A549 (cell line): ENCODE measurements at regions not wholly inside any gene's neighbourhood (a gene's known extent, or its start where the extent isn't known, plus 50 kb on each side); places are given as distances from the start of the nearest gene placed in this dataset.

Experiments
- ATAC-seq, 2 experiments: fragments of 200-7000 bp in 1 of 2; fragments of >200 bp in 1 of 2; cut with Nextera tagmentation in 1 of 2; cut with Tn5 transposase in 1 of 2; 3 replicates each; pipeline versions ENCODE4 v1.8.0 to v1.9.1; 2018 to 2020; ENCODE audit warnings: mild to moderate bottlenecking in 1 of 2, moderate library complexity in 1 of 2
- CTCF ChIA-PET: fragments of 300-600 bp; sonication (Branson Sonifier 250); formaldehyde crosslinking; extraction: SDS; loops from one replicate; lab custom pipeline; 2021; ENCODE audit warnings: antibody characterized with exemption, inconsistent platforms; lab: Yijun Ruan, JAX
- POLR2A ChIA-PET: fragments of 350-600 bp; formaldehyde crosslinking; extraction: SDS; loops from one replicate; lab custom pipeline; 2021; ENCODE audit warnings: antibody characterized with exemption, inconsistent platforms; lab: Yijun Ruan, JAX
- DNase-seq, 2 experiments: peaks; one replicate each; pipeline versions ENCODE4 v3.0.0 to v3.0.0-alpha.2; 2011 to 2016; ENCODE audit warnings: low read depth in 1 of 2, low spot score in 1 of 2
- FAIRE-seq: peaks from 2 replicates; lab custom pipeline; 2011; peaks lifted over from hg19 to GRCh38; lab: Jason Lieb, UNC
- H3K27ac ChIP-seq, 2 experiments: fragments of >200 bp; sonication (Bioruptor Twin); formaldehyde crosslinking; 3 replicates each; pipeline ENCODE4 v1.5.1; 2016 to 2017
- H3K4me1 ChIP-seq: fragments of >200 bp; sonication (Bioruptor Twin); formaldehyde crosslinking; 3 replicates; pipeline ENCODE4 v1.6.1; 2016
- H3K4me2 ChIP-seq: fragments of >200 bp; sonication (Bioruptor Twin); formaldehyde crosslinking; 3 replicates; pipeline ENCODE4 v1.6.1; 2016
- H3K4me3 ChIP-seq: fragments of >200 bp; sonication (Bioruptor Twin); formaldehyde crosslinking; 3 replicates; pipeline ENCODE4 v1.5.1; 2016
- H3K9me3 ChIP-seq: fragments of >200 bp; sonication (Bioruptor Twin); formaldehyde crosslinking; 3 replicates; pipeline ENCODE4 v1.6.1; 2016
- CBX2 ChIP-seq: fragments of 200-600 bp; sonication (generic); IDR thresholded peaks from 2 replicates; pipeline ENCODE4 v1.6.1; 2016; ENCODE audit warnings: low read depth, mild to moderate bottlenecking, borderline replicate concordance
- CBX8 ChIP-seq: fragments of 200-600 bp; sonication (generic); IDR thresholded peaks from 2 replicates; pipeline ENCODE4 v1.6.1; 2016
- CHD2 ChIP-seq: fragments of 150-350 bp; IDR thresholded peaks from 2 replicates; pipeline ENCODE4 v1.6.1; 2014; ENCODE audit warnings: low read length; ENCODE audit not compliant: partially characterized antibody
- CTCF ChIP-seq: fragments of >200 bp; sonication (Bioruptor Twin); formaldehyde crosslinking; IDR thresholded peaks from 3 replicates; pipeline ENCODE4 v1.5.1; 2016
- E2F6 ChIP-seq: IDR thresholded peaks from 2 replicates; pipeline ENCODE4 v1.6.1; 2012; ENCODE audit warnings: low read depth, borderline replicate concordance
- EHF ChIP-seq: fragments of 250-450 bp; sonication (Bioruptor Pico); IDR thresholded peaks from 2 replicates; pipeline ENCODE4 v1.5.0; 2020; ENCODE audit warnings: mild to moderate bottlenecking
- ELK1 ChIP-seq: fragments of 150-350 bp; IDR thresholded peaks from 2 replicates; pipeline ENCODE4 v1.6.1; 2014; ENCODE audit warnings: low read depth, mild to moderate bottlenecking, low read length
- ESRRA ChIP-seq: fragments of 150-350 bp; IDR thresholded peaks from 2 replicates; pipeline ENCODE4 v1.6.1; 2014; ENCODE audit warnings: mild to moderate bottlenecking, low read length, borderline replicate concordance
- HEYL ChIP-seq: fragments of 250-450 bp; sonication (Bioruptor Pico); IDR thresholded peaks from 2 replicates; pipeline ENCODE4 v1.8.0; 2021; ENCODE audit warnings: mild to moderate bottlenecking, moderate library complexity
- HMGXB4 ChIP-seq: fragments of 250-450 bp; sonication (Bioruptor Pico); IDR thresholded peaks from 2 replicates; pipeline ENCODE4 v1.5.0; 2021; ENCODE audit warnings: mild to moderate bottlenecking, moderate library complexity, borderline replicate concordance
- KDM1A ChIP-seq: fragments of 200-600 bp; sonication (generic); IDR thresholded peaks from 2 replicates; pipeline ENCODE4 v1.6.1; 2016; ENCODE audit warnings: low read depth, mild to moderate bottlenecking
- KDM5A ChIP-seq: fragments of 200-600 bp; sonication (generic); IDR thresholded peaks from 2 replicates; pipeline ENCODE4 v1.6.1; 2016; ENCODE audit warnings: antibody characterized with exemption, mild to moderate bottlenecking
- MAFK ChIP-seq: fragments of 450-650 bp; IDR thresholded peaks from 2 replicates; pipeline ENCODE4 v1.6.1; 2014; ENCODE audit not compliant: partially characterized antibody
- NFE2L2 ChIP-seq: fragments of 150-350 bp; conservative IDR thresholded peaks from 2 replicates; pipeline ENCODE4 v1.6.1; 2014; ENCODE audit warnings: low read length
- NPAS2 ChIP-seq: fragments of 250-450 bp; sonication (Bioruptor Pico); IDR thresholded peaks from 2 replicates; pipeline ENCODE4 v1.8.0; 2022; ENCODE audit warnings: mild to moderate bottlenecking, moderate library complexity, borderline replicate concordance
- PBX3 ChIP-seq: IDR thresholded peaks from 2 replicates; pipeline ENCODE4 v1.6.1; 2012
- PHF8 ChIP-seq: fragments of 200-600 bp; sonication (generic); IDR thresholded peaks from 2 replicates; pipeline ENCODE4 v1.6.1; 2016; ENCODE audit warnings: low read depth, mild to moderate bottlenecking, antibody characterized with exemption, moderate library complexity, borderline replicate concordance
- RCOR1 ChIP-seq: fragments of 150-350 bp; IDR thresholded peaks from 2 replicates; pipeline ENCODE4 v1.6.1; 2014; ENCODE audit warnings: antibody characterized with exemption, low read length, low read depth
- RFX5 ChIP-seq: fragments of 450-650 bp; IDR thresholded peaks from 2 replicates; pipeline ENCODE4 v1.7.1; 2014; ENCODE audit warnings: antibody characterized with exemption, mild to moderate bottlenecking, moderate library complexity
- RNF2 ChIP-seq: fragments of 200-600 bp; sonication (generic); IDR thresholded peaks from 2 replicates; pipeline ENCODE4 v1.6.1; 2016; ENCODE audit warnings: low read depth, mild to moderate bottlenecking, antibody characterized with exemption, moderate library complexity, borderline replicate concordance
- SMC3 ChIP-seq: fragments of >200 bp; sonication (Bioruptor Twin); formaldehyde crosslinking; IDR thresholded peaks from 3 replicates; pipeline ENCODE4 v1.6.1; 2018; ENCODE audit warnings: inconsistent platforms
- SREBF2 ChIP-seq: fragments of 450-650 bp; IDR thresholded peaks from 2 replicates; pipeline ENCODE4 v1.6.1; 2014; ENCODE audit warnings: mild to moderate bottlenecking, moderate library complexity
- TFCP2L1 ChIP-seq: fragments of 250-450 bp; sonication (Bioruptor Pico); IDR thresholded peaks from 2 replicates; pipeline ENCODE4 v1.5.0; 2021; ENCODE audit warnings: mild to moderate bottlenecking
- TP53 ChIP-seq: fragments of 250-450 bp; sonication (Bioruptor Pico); IDR thresholded peaks from 2 replicates; pipeline ENCODE4 v1.5.0; 2021; ENCODE audit warnings: mild to moderate bottlenecking, moderate library complexity
- USF2 ChIP-seq: fragments of 450-650 bp; IDR thresholded peaks from 2 replicates; pipeline ENCODE4 v1.6.1; 2014; ENCODE audit warnings: antibody characterized with exemption
- ZC3H11A ChIP-seq: fragments of 450-650 bp; IDR thresholded peaks from 2 replicates; pipeline ENCODE4 v1.6.1; 2014; ENCODE audit warnings: antibody characterized with exemption, mild to moderate bottlenecking
- ZSCAN20 ChIP-seq: fragments of 250-450 bp; sonication (Bioruptor Pico); IDR thresholded peaks from 2 replicates; pipeline ENCODE4 v1.8.0; 2022; ENCODE audit warnings: mild to moderate bottlenecking, moderate library complexity
- WGBS: methylation state at CpG from one replicate; pipeline ENCODE4 v1.1.6; 2017; ENCODE audit errors: missing lambda C conversion rate; 5-methylcytosine and 5-hydroxymethylcytosine counted together

- TF ChIP-seq KDM5A: no peak
- TF ChIP-seq SMC3: no peak
- TF ChIP-seq ZC3H11A: no peak
- no peak for TF ChIP-seq ESRRA
- no peak for TF ChIP-seq E2F6
- no peak for TF ChIP-seq CBX2
- no peak for TF ChIP-seq SREBF2
- TF ChIP-seq RCOR1: no peak
- TF ChIP-seq TP53 (CRISPR knock-in tag): no peak
- TF ChIP-seq TFCP2L1 (CRISPR knock-in tag): no peak
- no peak for TF ChIP-seq RFX5
- no peak for TF ChIP-seq MAFK
- no peak for FAIRE-seq
- ChIA-PET POLR2A (no interaction called here), CTCF (no interaction called here)
- Histone ChIP-seq H3K9me3 (0 out of 3 replicates have a peak, but pooled peaks cover under 1% of the 10 kb centered on the region), H3K4me1 (no peaks in the 10 kb centered on the region), H3K4me3 (no peak overlapping the region), H3K27ac (no peak overlapping the region), H3K4me2 (no peak overlapping the region)
- 45% methylated on average over 10 of the region's 10 CpGs for WGBS
- no peak for ATAC-seq
- no peak for DNase-seq
Measured at GRCh38 chr18:77374446-77374805, 124.8 kb downstream of the GALR1 start.

GRCh38 chr18:77376043-77376732, 126.5 kb downstream of the GALR1 start:
- Histone ChIP-seq H3K27ac (no peak overlapping the region), H3K4me1 (no peaks in the 10 kb centered on the region), H3K4me3 (no peak overlapping the region), H3K9me3 (no peaks in the 10 kb centered on the region), H3K4me2 (no peak overlapping the region)
- DNase-seq (no peak), ATAC-seq (no peak), FAIRE-seq (no peak)
- ChIA-PET CTCF (no interaction called here), POLR2A (no interaction called here)
- TF ChIP-seq HMGXB4 (CRISPR knock-in tag) (no peak), NFE2L2 (no peak), MAFK (no peak), ZSCAN20 (CRISPR knock-in tag) (no peak), HEYL (CRISPR knock-in tag) (no peak), CTCF (no peak), PHF8 (no peak), TP53 (CRISPR knock-in tag) (no peak), CHD2 (no peak), NPAS2 (CRISPR knock-in tag) (no peak), E2F6 (no peak), ELK1 (no peak), KDM1A (no peak), USF2 (no peak), RNF2 (no peak), EHF (CRISPR knock-in tag) (no peak), CBX8 (no peak), PBX3 (no peak)
- 56% methylated on average over 27 of the region's 29 CpGs for WGBS
